Mesendoderm (in vitro differentiated cells): ENCODE measurements at regions not wholly inside any gene's neighbourhood (a gene's known extent, or its start where the extent isn't known, plus 50 kb on each side); places are given as distances from the start of the nearest gene placed in this dataset.

Source experiments
- DNase-seq: peaks from one replicate; pipeline ENCODE4 v3.0.0; 2013
- H2AK5ac ChIP-seq: 2 replicates; pipeline ENCODE4 v1.6.1; 2013; ENCODE audit warnings: low read length, inconsistent platforms
- H2BK120ac ChIP-seq: 2 replicates; pipeline ENCODE4 v1.6.1; 2013; ENCODE audit warnings: low read depth, mild to moderate bottlenecking, low read length, moderate library complexity, mixed read lengths
- H2BK15ac ChIP-seq: replicated peaks from 2 replicates; pipeline ENCODE4 v1.6.1; 2013; ENCODE audit warnings: low read depth, mild to moderate bottlenecking, moderate library complexity
- H2BK5ac ChIP-seq: 2 replicates; pipeline ENCODE4 v1.6.1; 2013; ENCODE audit warnings: low read length, inconsistent platforms
- H3K18ac ChIP-seq: 2 replicates; pipeline ENCODE4 v1.6.1; 2013; ENCODE audit warnings: mild to moderate bottlenecking, low read length, mixed read lengths
- H3K23ac ChIP-seq: one replicate; pipeline ENCODE4 v1.6.1; 2013; ENCODE audit warnings: low read length
- H3K27ac ChIP-seq: 2 replicates; pipeline ENCODE4 v1.5.1; 2013; ENCODE audit warnings: low read depth, mild to moderate bottlenecking, inconsistent platforms, low read length, moderate library complexity
- H3K27me3 ChIP-seq: 2 replicates; pipeline ENCODE4 v1.6.1; 2013; ENCODE audit warnings: low read length, control low read depth, mild to moderate bottlenecking, inconsistent platforms; ENCODE audit not compliant: insufficient read depth, poor library complexity
- H3K36me3 ChIP-seq: 2 replicates; pipeline ENCODE4 v1.6.1; 2013; ENCODE audit warnings: low read length, inconsistent platforms; ENCODE audit not compliant: control insufficient read depth, insufficient read depth
- H3K4ac ChIP-seq: one replicate; pipeline ENCODE4 v1.6.1; 2013; ENCODE audit warnings: low read depth, mild to moderate bottlenecking, low read length, moderate library complexity
- H3K4me1 ChIP-seq: 2 replicates; pipeline ENCODE4 v1.6.1; 2013; ENCODE audit warnings: low read depth, low read length, inconsistent platforms; ENCODE audit not compliant: control insufficient read depth
- H3K4me2 ChIP-seq: 2 replicates; pipeline ENCODE4 v1.6.1; 2013; ENCODE audit warnings: low read length
- H3K4me3 ChIP-seq: 2 replicates; pipeline ENCODE4 v1.5.1; 2013; ENCODE audit warnings: mild to moderate bottlenecking, low read length
- H3K56ac ChIP-seq: one replicate; pipeline ENCODE4 v1.6.1; 2013; ENCODE audit warnings: low read length
- H3K79me1 ChIP-seq: 2 replicates; pipeline ENCODE4 v1.6.1; 2013; ENCODE audit warnings: low read length, inconsistent platforms
- H3K79me2 ChIP-seq: 2 replicates; pipeline ENCODE4 v1.6.1; 2013; ENCODE audit warnings: mild to moderate bottlenecking, low read length; ENCODE audit not compliant: control insufficient read depth, insufficient read depth
- H3K9ac ChIP-seq: 2 replicates; pipeline ENCODE4 v1.6.1; 2013; ENCODE audit warnings: low read length, inconsistent platforms
- H4K5ac ChIP-seq: one replicate; pipeline ENCODE4 v1.6.1; 2013; ENCODE audit warnings: low read length
- H4K8ac ChIP-seq: one replicate; pipeline ENCODE4 v1.6.1; 2013; ENCODE audit warnings: low read depth, mild to moderate bottlenecking, control low read depth, low read length, moderate library complexity
- WGBS: extraction: QIAGEN DNeasy Blood & Tissue Kit; methylation state at CpG from one replicate; pipeline ENCODE4 v1.1.7; 2013; ENCODE audit warnings: low lambda C conversion rate, missing lambda C conversion rate; ENCODE audit not compliant: insufficient coverage; ENCODE audit errors: extremely low coverage; 5-methylcytosine and 5-hydroxymethylcytosine counted together

DNA sequence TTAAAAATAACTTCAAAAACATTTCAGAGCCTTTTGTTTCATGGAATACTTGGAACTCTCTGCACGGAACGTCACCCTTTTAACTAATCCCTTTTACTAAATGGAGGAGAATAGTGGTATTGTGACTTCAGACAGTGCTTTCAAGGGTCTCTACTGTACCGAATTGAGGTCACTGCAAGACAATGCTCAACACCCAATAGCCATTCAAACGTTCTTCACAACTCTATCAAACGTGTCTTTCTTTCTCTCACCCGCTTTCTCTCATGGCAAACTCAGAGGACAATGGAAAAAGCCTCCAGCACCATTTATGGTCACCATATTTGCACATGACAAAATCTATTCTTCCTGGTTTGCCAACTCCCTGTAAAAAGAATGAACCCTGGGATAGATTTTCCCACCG, 132.1 kb upstream of the SOX5 start:
- Histone ChIP-seq H3K56ac (no peak overlapping the region), H2BK120ac (no peak overlapping the region), H4K5ac (no peak overlapping the region), H2AK5ac (no peak overlapping the region), H3K27me3 (no peaks in the 10 kb centered on the region), H3K79me1 (no peaks in the 10 kb centered on the region), H3K9ac (no peak overlapping the region), H2BK15ac (no peak overlapping the region), H3K23ac (no peak overlapping the region), H4K8ac (no peak overlapping the region), H3K4me3 (no peak overlapping the region), H3K79me2 (no peaks in the 10 kb centered on the region), H2BK5ac (no peak overlapping the region), H3K36me3 (no peaks in the 10 kb centered on the region), H3K27ac (no peak overlapping the region), H3K18ac (no peak overlapping the region), H3K4me1 (peaks cover 3% of the 10 kb centered on the region), H3K4ac (no peak overlapping the region), H3K4me2 (no peak overlapping the region)
- no peak for DNase-seq
- WGBS: no CpG with 5 or more reads among the region's 7 CpGs

DNA sequence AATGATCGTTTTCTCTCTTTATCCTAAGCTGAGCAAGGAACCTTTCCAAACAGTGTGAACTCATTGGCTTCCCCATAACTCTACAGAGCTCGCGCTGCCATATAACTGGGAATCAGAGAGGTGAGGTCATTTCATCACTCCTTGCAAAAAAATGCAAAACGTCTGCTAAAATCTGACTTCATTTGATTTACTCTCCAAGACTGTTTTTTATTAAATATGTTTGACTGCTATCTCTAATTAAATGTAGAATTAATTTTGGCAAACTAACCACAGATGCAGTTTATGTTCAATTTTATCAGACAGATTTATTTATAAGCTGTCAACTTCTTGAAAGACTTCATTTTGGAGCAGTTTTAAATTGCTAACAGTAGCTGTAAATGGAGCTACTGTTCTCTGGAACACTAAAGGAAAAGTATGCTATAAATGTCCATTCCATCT, 131.6 kb upstream of the SOX5 start:
- no peak overlapping the region for H4K8ac ChIP-seq
- DNase-seq: no peak
- no peaks in the 10 kb centered on the region for H3K27me3 ChIP-seq
- H2BK120ac ChIP-seq: no peak overlapping the region
- no peak overlapping the region for H3K4me3 ChIP-seq
- no peaks in the 10 kb centered on the region for H3K79me2 ChIP-seq
- H3K18ac ChIP-seq: no peak overlapping the region
- H3K4me1 ChIP-seq: peaks cover 3% of the 10 kb centered on the region
- no peak overlapping the region for H3K56ac ChIP-seq
- no peaks in the 10 kb centered on the region for H3K79me1 ChIP-seq
- no peak overlapping the region for H3K23ac ChIP-seq
- H2BK15ac ChIP-seq: no peak overlapping the region
- no peaks in the 10 kb centered on the region for H3K36me3 ChIP-seq
- no peak overlapping the region for H3K4me2 ChIP-seq
- no peak overlapping the region for H3K27ac ChIP-seq
- no peak overlapping the region for H4K5ac ChIP-seq
- H2AK5ac ChIP-seq: no peak overlapping the region
- WGBS: no CpG with 5 or more reads among the region's 4 CpGs
- no peak overlapping the region for H3K4ac ChIP-seq
- H2BK5ac ChIP-seq: no peak overlapping the region
- H3K9ac ChIP-seq: no peak overlapping the region

GRCh38 chr12:24080465-24080864, 131.0 kb upstream of the SOX5 start:
- Histone ChIP-seq H3K56ac (no peak overlapping the region), H3K4me1 (peaks cover 8% of the 10 kb centered on the region), H3K23ac (no peak overlapping the region), H2BK15ac (no peak overlapping the region), H2AK5ac (no peak overlapping the region), H3K9ac (no peak overlapping the region), H4K8ac (no peak overlapping the region), H3K4ac (no peak overlapping the region), H3K4me2 (no peak overlapping the region), H2BK5ac (no peak overlapping the region), H3K36me3 (no peaks in the 10 kb centered on the region), H3K27me3 (no peaks in the 10 kb centered on the region), H4K5ac (no peak overlapping the region), H3K79me2 (no peaks in the 10 kb centered on the region), H3K27ac (no peak overlapping the region), H3K4me3 (no peak overlapping the region), H2BK120ac (no peak overlapping the region), H3K79me1 (no peaks in the 10 kb centered on the region), H3K18ac (no peak overlapping the region)
- DNase-seq: no peak

DNA sequence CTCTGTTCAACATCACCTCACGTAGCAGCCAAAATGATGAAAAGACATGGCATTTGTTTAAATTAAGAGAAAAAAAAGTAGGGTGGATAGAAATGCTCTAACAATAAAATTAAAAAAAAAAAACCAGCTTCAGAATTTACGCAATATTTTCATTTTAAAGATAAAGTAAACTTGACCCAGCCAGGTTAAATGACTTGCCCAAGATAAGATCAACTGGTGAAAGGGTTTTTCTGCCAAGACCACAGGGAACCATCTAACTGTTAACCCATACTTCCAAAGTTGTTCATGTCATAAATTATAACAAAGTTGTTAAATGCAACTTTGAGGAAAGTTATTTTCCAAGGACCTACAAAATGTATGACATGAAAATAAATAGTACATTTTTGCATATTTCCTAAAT, 129.6 kb upstream of the SOX5 start:
- Histone ChIP-seq H3K27ac (no peak overlapping the region), H3K4ac (no peak overlapping the region), H3K36me3 (no peaks in the 10 kb centered on the region), H3K4me2 (no peak overlapping the region), H4K8ac (no peak overlapping the region), H2BK5ac (no peak overlapping the region), H3K79me1 (no peaks in the 10 kb centered on the region), H3K4me1 (peaks cover 8% of the 10 kb centered on the region), H3K27me3 (no peaks in the 10 kb centered on the region), H3K56ac (no peak overlapping the region), H2AK5ac (no peak overlapping the region), H3K18ac (peak overlapping the region; percentile 84), H3K9ac (no peak overlapping the region), H2BK15ac (no peak overlapping the region), H3K23ac (no peak overlapping the region), H2BK120ac (no peak overlapping the region), H3K79me2 (no peaks in the 10 kb centered on the region), H3K4me3 (no peak overlapping the region), H4K5ac (no peak overlapping the region)
- DNase-seq: peak; percentile 23
- no CpG with 5 or more reads among the region's 2 CpGs for WGBS

- H3K79me2 ChIP-seq: no peaks in the 10 kb centered on the region
- DNase-seq: peak; percentile 96
- H3K23ac ChIP-seq: no peak overlapping the region
- H4K5ac ChIP-seq: no peak overlapping the region
- H3K4me2 ChIP-seq: no peak overlapping the region
- no peaks in the 10 kb centered on the region for H3K27me3 ChIP-seq
- no peaks in the 10 kb centered on the region for H3K79me1 ChIP-seq
- H4K8ac ChIP-seq: no peak overlapping the region
- H3K4me3 ChIP-seq: no peak overlapping the region
- H3K9ac ChIP-seq: no peak overlapping the region
- H3K4me1 ChIP-seq: peaks cover 8% of the 10 kb centered on the region
- H3K27ac ChIP-seq: no peak overlapping the region
- no CpG with 5 or more reads among the region's 1 CpG for WGBS
- no peak overlapping the region for H3K18ac ChIP-seq
- no peak overlapping the region for H3K56ac ChIP-seq
- no peak overlapping the region for H2AK5ac ChIP-seq
- H3K36me3 ChIP-seq: no peaks in the 10 kb centered on the region
- no peak overlapping the region for H3K4ac ChIP-seq
- no peak overlapping the region for H2BK5ac ChIP-seq
- no peak overlapping the region for H2BK15ac ChIP-seq
- no peak overlapping the region for H2BK120ac ChIP-seq
These were observed 128.9 kb upstream of the SOX5 start for GRCh38 chr12:24078318-24078765.

DNA sequence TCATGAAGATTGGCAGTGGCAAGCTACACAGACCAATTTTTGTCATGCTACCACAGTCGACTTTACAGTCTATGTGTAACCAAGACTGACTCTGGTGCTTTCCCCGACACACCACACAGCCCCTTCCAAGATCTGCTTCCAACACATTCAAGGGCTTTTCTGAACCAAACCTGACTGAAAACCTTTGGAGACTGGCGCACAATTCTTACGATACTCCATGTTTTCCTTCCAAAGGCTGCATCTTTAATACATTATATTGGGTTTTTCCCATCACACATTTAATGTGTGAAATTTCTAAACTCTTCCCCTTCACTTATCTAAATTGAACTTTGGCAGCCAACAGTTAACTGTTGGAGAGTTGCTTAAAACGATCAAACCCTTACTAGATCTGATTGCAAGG, 127.7 kb upstream of the SOX5 start:
- peak overlapping the region; percentile 14 for H4K5ac ChIP-seq
- no peaks in the 10 kb centered on the region for H3K79me2 ChIP-seq
- H3K56ac ChIP-seq: peak overlapping the region; percentile 31
- H3K27ac ChIP-seq: no peak overlapping the region
- H3K18ac ChIP-seq: peak overlapping the region; percentile 86
- H3K23ac ChIP-seq: no peak overlapping the region
- H3K4me2 ChIP-seq: no peak overlapping the region
- H4K8ac ChIP-seq: peak overlapping the region; percentile 13
- no peak overlapping the region for H3K4me3 ChIP-seq
- H3K4me1 ChIP-seq: peaks cover 8% of the 10 kb centered on the region
- no peak overlapping the region for H3K9ac ChIP-seq
- WGBS: no CpG with 5 or more reads among the region's 5 CpGs
- H2BK120ac ChIP-seq: no peak overlapping the region
- no peaks in the 10 kb centered on the region for H3K27me3 ChIP-seq
- DNase-seq: no peak
- H3K36me3 ChIP-seq: no peaks in the 10 kb centered on the region
- H3K4ac ChIP-seq: no peak overlapping the region
- no peaks in the 10 kb centered on the region for H3K79me1 ChIP-seq
- H2BK5ac ChIP-seq: peak overlapping the region; percentile 41
- H2BK15ac ChIP-seq: no peak overlapping the region
- H2AK5ac ChIP-seq: no peak overlapping the region
